ENCODE measurements at regions not wholly inside any gene's neighbourhood (a gene's known extent, or its start where the extent isn't known, plus 50 kb on each side); places are given as distances from the start of the nearest gene placed in this dataset.

GRCh38 chr6:88520017-88520338, 353.8 kb upstream of the CNR1 start:
- ATAC-seq (no peak), DNase-seq (no peak)
- no peaks in the 10 kb centered on the region for H3K36me3 ChIP-seq (ENCODE audit: control insufficient read depth in 2 of 3, insufficient read depth in 3 of 3, low read length in 3 of 3)
- H3K27me3 Mint-ChIP-seq: peaks cover 0 to 11% (median 9%) of the 10 kb centered on the region in 5 donors
- H3K27ac ChIP-seq (ENCODE audit: low read depth, low read length): no peak overlapping the region
- ChIA-PET POLR2A (no interaction called here), CTCF (no interaction called here)
- peaks cover 0 to 13% (median 4%) of the 10 kb centered on the region in 11 donors for H3K9me3 Mint-ChIP-seq
- no peak overlapping the region for H3K4me3 ChIP-seq (ENCODE audit: low read length)
- H3K9me3 ChIP-seq (ENCODE audit: control insufficient read depth in 2 of 3, low read length in 3 of 3): no peaks in the 10 kb centered on the region
- intact Hi-C loops (cut with micrococcal nuclease): no loop called here
- no peaks in the 10 kb centered on the region for H3K27me3 ChIP-seq (ENCODE audit: control insufficient read depth in 2 of 2, insufficient read depth in 2 of 2, low read length in 2 of 2)
- no peak overlapping the region for H3K27ac Mint-ChIP-seq
- H3K4me3 Mint-ChIP-seq: no peak overlapping the region
- no peaks in the 10 kb centered on the region for H3K36me3 Mint-ChIP-seq
- H3K4me1 Mint-ChIP-seq: no peaks in the 10 kb centered on the region
- no peaks in the 10 kb centered on the region for H3K4me1 ChIP-seq (ENCODE audit: control insufficient read depth in 2 of 2, insufficient read depth in 2 of 2, low read length in 2 of 2)

GRCh38 chr6:88519301-88520016, 353.3 kb upstream of the CNR1 start:
- H3K9me3 ChIP-seq (ENCODE audit: control insufficient read depth in 2 of 3, low read length in 3 of 3): no peaks in the 10 kb centered on the region
- no peak for ATAC-seq
- Mint-ChIP-seq H3K4me3 (no peak overlapping the region), H3K9me3 (peaks cover 0 to 8% (median 4%) of the 10 kb centered on the region in 11 donors), H3K4me1 (no peaks in the 10 kb centered on the region), H3K27me3 (peaks cover 0 to 11% (median 9%) of the 10 kb centered on the region in 5 donors), H3K27ac (no peak overlapping the region), H3K36me3 (no peaks in the 10 kb centered on the region)
- POLR2A ChIA-PET: no interaction called here
- H3K27ac ChIP-seq (ENCODE audit: low read depth, low read length): no peak overlapping the region
- H3K27me3 ChIP-seq (ENCODE audit: control insufficient read depth in 2 of 2, insufficient read depth in 2 of 2, low read length in 2 of 2): no peaks in the 10 kb centered on the region
- DNase-seq: no peak
- intact Hi-C loops (cut with micrococcal nuclease): no loop called here
- no peaks in the 10 kb centered on the region for H3K36me3 ChIP-seq (ENCODE audit: control insufficient read depth in 2 of 3, insufficient read depth in 3 of 3, low read length in 3 of 3)
- H3K4me1 ChIP-seq (ENCODE audit: control insufficient read depth in 2 of 2, insufficient read depth in 2 of 2, low read length in 2 of 2): no peaks in the 10 kb centered on the region
- no peak overlapping the region for H3K4me3 ChIP-seq (ENCODE audit: low read length)
- CTCF ChIA-PET: no interaction called here

- Histone ChIP-seq H3K27me3 (ENCODE audit: control insufficient read depth in 2 of 2, insufficient read depth in 2 of 2, low read length in 2 of 2) (no peaks in the 10 kb centered on the region), H3K4me3 (ENCODE audit: low read length) (no peak overlapping the region), H3K4me1 (ENCODE audit: control insufficient read depth in 2 of 2, insufficient read depth in 2 of 2, low read length in 2 of 2) (no peaks in the 10 kb centered on the region), H3K9me3 (ENCODE audit: control insufficient read depth in 2 of 3, low read length in 3 of 3) (no peaks in the 10 kb centered on the region), H3K36me3 (ENCODE audit: control insufficient read depth in 2 of 3, insufficient read depth in 3 of 3, low read length in 3 of 3) (no peaks in the 10 kb centered on the region), H3K27ac (ENCODE audit: low read depth, low read length) (no peak overlapping the region)
- Mint-ChIP-seq H3K4me1 (no peaks in the 10 kb centered on the region), H3K27ac (no peak overlapping the region), H3K9me3 (peaks cover 0 to 6% (median 4%) of the 10 kb centered on the region in 11 donors), H3K27me3 (peaks cover 0 to 13% (median 9%) of the 10 kb centered on the region in 5 donors), H3K4me3 (no peak overlapping the region), H3K36me3 (no peaks in the 10 kb centered on the region)
- intact Hi-C loops (cut with micrococcal nuclease): no loop called here
- POLR2A ChIA-PET: no interaction called here
- ATAC-seq (no peak), DNase-seq (no peak)
- CTCF ChIA-PET: no interaction called here
Observed at GRCh38 chr6:88517737-88518136, 351.6 kb upstream of the CNR1 start.

- H3K4me1 Mint-ChIP-seq: no peaks in the 10 kb centered on the region
- no peaks in the 10 kb centered on the region for H3K36me3 ChIP-seq (ENCODE audit: control insufficient read depth in 2 of 3, insufficient read depth in 3 of 3, low read length in 3 of 3)
- no peak overlapping the region for H3K27ac ChIP-seq (ENCODE audit: low read depth, low read length)
- H3K9me3 ChIP-seq (ENCODE audit: control insufficient read depth in 2 of 3, low read length in 3 of 3): no peaks in the 10 kb centered on the region
- no peak overlapping the region for H3K4me3 ChIP-seq (ENCODE audit: low read length)
- no peak overlapping the region for H3K4me3 Mint-ChIP-seq
- H3K9me3 Mint-ChIP-seq: no peaks in the 10 kb centered on the region
- no peaks in the 10 kb centered on the region for H3K4me1 ChIP-seq (ENCODE audit: control insufficient read depth in 2 of 2, insufficient read depth in 2 of 2, low read length in 2 of 2)
- intact Hi-C loops (cut with micrococcal nuclease): no loop called here
- ChIA-PET CTCF (interaction anchor here (0.6 kb wide), 1 partner anchor 1220 kb away, joined by 3 read pairs; no protein-coding TSS in a partner anchor), POLR2A (no interaction called here)
- no peak overlapping the region for H3K27ac Mint-ChIP-seq
- H3K36me3 Mint-ChIP-seq: no peaks in the 10 kb centered on the region
- DNase-seq: no peak
- peaks cover 0 to 13% (median 9%) of the 10 kb centered on the region in 5 donors for H3K27me3 Mint-ChIP-seq
- no peak for ATAC-seq
- no peaks in the 10 kb centered on the region for H3K27me3 ChIP-seq (ENCODE audit: control insufficient read depth in 2 of 2, insufficient read depth in 2 of 2, low read length in 2 of 2)
Observed at GRCh38 chr6:88513920-88514319, 347.8 kb upstream of the CNR1 start.

GRCh38 chr6:88513471-88513870, 347.3 kb upstream of the CNR1 start:
- no peaks in the 10 kb centered on the region for H3K9me3 Mint-ChIP-seq

GRCh38 chr6:88512951-88513350, 346.8 kb upstream of the CNR1 start:
- ATAC-seq (no peak), DNase-seq (no peak)
- H3K9me3 ChIP-seq (ENCODE audit: control insufficient read depth in 2 of 3, low read length in 3 of 3): no peaks in the 10 kb centered on the region
- H3K27ac ChIP-seq (ENCODE audit: low read depth, low read length): no peak overlapping the region
- no peaks in the 10 kb centered on the region for H3K36me3 ChIP-seq (ENCODE audit: control insufficient read depth in 2 of 3, insufficient read depth in 3 of 3, low read length in 3 of 3)
- no peak overlapping the region for H3K4me3 ChIP-seq (ENCODE audit: low read length)
- H3K9me3 Mint-ChIP-seq: no peaks in the 10 kb centered on the region
- H3K36me3 Mint-ChIP-seq: no peaks in the 10 kb centered on the region
- H3K4me3 Mint-ChIP-seq: no peak overlapping the region
- peaks cover 0 to 13% (median 8%) of the 10 kb centered on the region in 5 donors for H3K27me3 Mint-ChIP-seq
- intact Hi-C loops (cut with micrococcal nuclease): no loop called here
- ChIA-PET POLR2A (no interaction called here), CTCF (no interaction called here)
- no peaks in the 10 kb centered on the region for H3K4me1 Mint-ChIP-seq
- H3K27me3 ChIP-seq (ENCODE audit: control insufficient read depth in 2 of 2, insufficient read depth in 2 of 2, low read length in 2 of 2): no peaks in the 10 kb centered on the region
- no peak overlapping the region for H3K27ac Mint-ChIP-seq
- H3K4me1 ChIP-seq (ENCODE audit: control insufficient read depth in 2 of 2, insufficient read depth in 2 of 2, low read length in 2 of 2): no peaks in the 10 kb centered on the region

More at GRCh38 chr6:88513471-88513870, 347.3 kb upstream of the CNR1 start:
- H3K4me1 Mint-ChIP-seq: no peaks in the 10 kb centered on the region
- Histone ChIP-seq H3K36me3 (ENCODE audit: control insufficient read depth in 2 of 3, insufficient read depth in 3 of 3, low read length in 3 of 3) (no peaks in the 10 kb centered on the region), H3K27me3 (ENCODE audit: control insufficient read depth in 2 of 2, insufficient read depth in 2 of 2, low read length in 2 of 2) (no peaks in the 10 kb centered on the region), H3K27ac (ENCODE audit: low read depth, low read length) (no peak overlapping the region), H3K4me1 (ENCODE audit: control insufficient read depth in 2 of 2, insufficient read depth in 2 of 2, low read length in 2 of 2) (no peaks in the 10 kb centered on the region), H3K4me3 (ENCODE audit: low read length) (no peak overlapping the region), H3K9me3 (ENCODE audit: control insufficient read depth in 2 of 3, low read length in 3 of 3) (no peaks in the 10 kb centered on the region)
- no peak overlapping the region for H3K4me3 Mint-ChIP-seq
- H3K36me3 Mint-ChIP-seq: no peaks in the 10 kb centered on the region
- no peak for ATAC-seq
- DNase-seq: no peak
- H3K27me3 Mint-ChIP-seq: peaks cover 0 to 13% (median 9%) of the 10 kb centered on the region in 5 donors
- intact Hi-C loops (cut with micrococcal nuclease): no loop called here
- no peak overlapping the region for H3K27ac Mint-ChIP-seq
- CTCF ChIA-PET: no interaction called here
- POLR2A ChIA-PET: no interaction called here

- ChIA-PET CTCF (no interaction called here), POLR2A (no interaction called here)
- Histone ChIP-seq H3K9me3 (ENCODE audit: control insufficient read depth in 2 of 3, low read length in 3 of 3) (peaks cover 0 to 6% (median 0%) of the 10 kb centered on the region in 3 experiments), H3K36me3 (ENCODE audit: control insufficient read depth in 2 of 3, insufficient read depth in 3 of 3, low read length in 3 of 3) (no peaks in the 10 kb centered on the region), H3K4me1 (ENCODE audit: control insufficient read depth in 2 of 2, insufficient read depth in 2 of 2, low read length in 2 of 2) (no peaks in the 10 kb centered on the region), H3K4me3 (ENCODE audit: low read length) (no peak overlapping the region), H3K27ac (ENCODE audit: low read depth, low read length) (no peak overlapping the region), H3K27me3 (ENCODE audit: control insufficient read depth in 2 of 2, insufficient read depth in 2 of 2, low read length in 2 of 2) (no peaks in the 10 kb centered on the region)
- Mint-ChIP-seq H3K9me3 (peaks cover 0 to 19% (median 5%) of the 10 kb centered on the region in 11 donors), H3K27ac (no peak overlapping the region), H3K4me3 (no peak overlapping the region), H3K4me1 (no peaks in the 10 kb centered on the region), H3K36me3 (no peaks in the 10 kb centered on the region), H3K27me3 (peaks cover 3 to 24% (median 13%) of the 10 kb centered on the region in 5 donors)
- no peak for DNase-seq
- no peak for ATAC-seq
- intact Hi-C loops (cut with micrococcal nuclease): no loop called here
Observed at GRCh38 chr6:88502391-88502790, 336.2 kb upstream of the CNR1 start.
